HepG2 (cell line): ENCODE measurements at regions not wholly inside any gene's neighbourhood (a gene's known extent, or its start where the extent isn't known, plus 50 kb on each side); places are given as distances from the start of the nearest gene placed in this dataset.

Experiments used
- ATAC-seq: fragments of 200-7000 bp; cut with Tn5 transposase; 3 replicates; pipeline ENCODE4 v1.9.1; 2020; ENCODE audit warnings: mild to moderate bottlenecking, moderate library complexity
- BruUV-seq: library from RNA; stranded (reverse); fragments of 400-500 nt; replicated peaks from 2 replicates; lab custom pipeline; 2021; lab: Mats Ljungman, UMichigan
- CTCF ChIA-PET: fragments of 300-600 bp; formaldehyde crosslinking; extraction: SDS; loops from one replicate; lab custom pipeline; 2021; ENCODE audit warnings: low total read pairs, inconsistent platforms, low intra/inter-chr PET ratio; lab: Yijun Ruan, JAX
- POLR2A ChIA-PET: fragments of 350-600 bp; sonication (Branson Sonifier 250); formaldehyde crosslinking; loops from one replicate; lab custom pipeline; 2020; ENCODE audit warnings: antibody characterized with exemption, inconsistent platforms; lab: Yijun Ruan, JAX
- DNase-seq: peaks from one replicate; pipeline ENCODE4 v3.0.0-alpha.2; 2015; ENCODE audit warnings: low spot score
- FAIRE-seq: peaks from 3 replicates; lab custom pipeline; 2011; peaks lifted over from hg19 to GRCh38; lab: Jason Lieb, UNC
- H2AFZ ChIP-seq: one replicate; pipeline ENCODE4 v1.6.1; 2011; ENCODE audit warnings: low read length, inconsistent platforms
- H3K27ac ChIP-seq: fragments of 300-600 bp; 3 replicates; pipeline ENCODE4 v1.8.0; 2011; ENCODE audit warnings: mixed run types, mild to moderate bottlenecking, mixed read lengths, low read length, inconsistent platforms; ENCODE audit not compliant: insufficient read depth; ENCODE audit errors: extremely low read length
- H3K27me3 ChIP-seq, 2 experiments: fragments of 200-600 bp in 1 of 2; 2 replicates in 1 of 2; 3 replicates in 1 of 2; pipeline versions ENCODE4 v1.6.0 to v1.8.0; 2011; ENCODE audit warnings: low read length in 2 of 2, mild to moderate bottlenecking in 2 of 2, moderate library complexity in 2 of 2, inconsistent platforms in 1 of 2; ENCODE audit not compliant: insufficient read depth in 2 of 2, control insufficient read depth in 1 of 2
- H3K36me3 ChIP-seq, 2 experiments: fragments of 200-600 bp in 1 of 2; replicated peaks in 1 of 2; 2 replicates in 1 of 2; 3 replicates in 1 of 2; pipeline versions ENCODE4 v1.5.1 to v1.8.0; 2011; ENCODE audit warnings: low read length in 2 of 2, inconsistent platforms in 1 of 2; ENCODE audit not compliant: insufficient read depth in 2 of 2, control insufficient read depth in 1 of 2
- H3K4me1 ChIP-seq: 2 replicates; pipeline ENCODE4 v1.5.1; 2012; ENCODE audit warnings: low read length, inconsistent platforms; ENCODE audit not compliant: insufficient read depth
- H3K4me2 ChIP-seq: 2 replicates; pipeline ENCODE4 v1.6.0; 2011; ENCODE audit warnings: low read depth, low read length, inconsistent platforms
- H3K4me3 ChIP-seq, 3 experiments: fragments of 200-600 bp in 1 of 3; sonication (generic), shearing (Covaris generic) in 1 of 3; replicated peaks in 1 of 3; 2 replicates each; pipeline ENCODE4 v1.5.1; 2011 to 2016; ENCODE audit warnings: low read length in 3 of 3, inconsistent platforms in 2 of 3, low read depth in 2 of 3, mild to moderate bottlenecking in 2 of 3, control low read depth in 1 of 3, mixed read lengths in 1 of 3; ENCODE audit not compliant: insufficient read depth in 1 of 3
- H3K79me2 ChIP-seq: one replicate; pipeline ENCODE4 v1.6.1; 2011; ENCODE audit warnings: low read length, inconsistent platforms; ENCODE audit not compliant: insufficient read depth
- H3K9ac ChIP-seq: 2 replicates; pipeline ENCODE4 v1.6.0; 2011; ENCODE audit warnings: mild to moderate bottlenecking, low read depth, low read length, inconsistent platforms; ENCODE audit not compliant: insufficient read depth
- H3K9me3 ChIP-seq: 2 replicates; pipeline ENCODE4 v1.5.1; 2012; ENCODE audit warnings: mild to moderate bottlenecking, low read length
- H4K20me1 ChIP-seq: 2 replicates; pipeline ENCODE4 v1.6.0; 2011; ENCODE audit warnings: inconsistent platforms, mild to moderate bottlenecking, low read length, moderate library complexity; ENCODE audit not compliant: insufficient read depth
- CERS6 ChIP-seq: sonication (generic); formaldehyde crosslinking; IDR thresholded peaks from 2 replicates; pipeline ENCODE4 v1.5.0; 2020; ENCODE audit warnings: missing genetic modification reagents
- FOXK1 ChIP-seq: sonication (generic); formaldehyde crosslinking; IDR thresholded peaks from 2 replicates; pipeline ENCODE4 v1.4.0; 2020; ENCODE audit warnings: low read depth, missing genetic modification reagents, borderline replicate concordance
- KMT2A ChIP-seq: sonication (generic); formaldehyde crosslinking; IDR thresholded peaks from 2 replicates; pipeline ENCODE4 v1.4.0; 2020; ENCODE audit warnings: missing genetic modification reagents
- NR3C1 ChIP-seq: sonication (generic); formaldehyde crosslinking; IDR thresholded peaks from 2 replicates; pipeline ENCODE4 v1.4.0; 2020; ENCODE audit warnings: missing genetic modification reagents
- PITX1 ChIP-seq: sonication (generic); formaldehyde crosslinking; IDR thresholded peaks from 2 replicates; pipeline ENCODE4 v1.5.1; 2020; ENCODE audit warnings: mild to moderate bottlenecking, missing genetic modification reagents
- RBFOX2 ChIP-seq: fragments of 200-400 bp; formaldehyde crosslinking; IDR thresholded peaks from 2 replicates; pipeline ENCODE4 v1.6.1; 2017; ENCODE audit warnings: low read depth, mild to moderate bottlenecking, low read length
- SP1 ChIP-seq, 2 experiments: fragments of 450-650 bp in 1 of 2; sonication (generic) in 1 of 2; formaldehyde crosslinking in 1 of 2; IDR thresholded peaks; 2 replicates each; pipeline versions ENCODE4 v1.4.0 to v1.6.1; 2016 to 2020; ENCODE audit warnings: missing genetic modification reagents in 1 of 2
- YY1 ChIP-seq: IDR thresholded peaks from 2 replicates; pipeline ENCODE4 v1.6.1; 2011; ENCODE audit warnings: low read length, low read depth, moderate library complexity, mild to moderate bottlenecking; ENCODE audit not compliant: insufficient read depth, insufficient replicate concordance
- ZHX2 ChIP-seq, 2 experiments: sonication (generic) in 1 of 2; formaldehyde crosslinking in 1 of 2; IDR thresholded peaks; 2 replicates each; pipeline versions ENCODE4 v1.6.1 to v1.9.0; 2014 to 2022; ENCODE audit warnings: antibody characterized with exemption in 1 of 2, borderline replicate concordance in 1 of 2, inconsistent platforms in 1 of 2, low read depth in 1 of 2, missing genetic modification reagents in 1 of 2
- ZNF879 ChIP-seq: sonication (generic); formaldehyde crosslinking; IDR thresholded peaks from 2 replicates; pipeline ENCODE4 v1.8.1; 2023; ENCODE audit warnings: missing genetic modification reagents
- WGBS: methylation state at CpG from one replicate; pipeline ENCODE4 v1.1.6; 2017; ENCODE audit warnings: low lambda C conversion rate; 5-methylcytosine and 5-hydroxymethylcytosine counted together
- in situ Hi-C: cut with HindIII; loops from 2 replicates; pipeline ENCODE4 v1.10.0; 2017; ENCODE audit warnings: low pct_unique_long_range_greater_than_20kb; ENCODE audit not compliant: extremely low pct_ligation_motif_present
- intact Hi-C: fragments of 100-400 bp; cut with micrococcal nuclease; formaldehyde crosslinking; loops from one replicate; pipeline ENCODE4 v1.10.0; 2022; ENCODE audit not compliant: unreplicated experiment

GRCh38 chr4:54169176-54169575, 59.9 kb upstream of the PDGFRA start (continued):
- TF ChIP-seq ZHX2 (IDR thresholded peaks at IDR 0.05; ENCODE audit: low read depth) (no peak), ZHX2 (CRISPR knock-in tag; IDR thresholded peaks at IDR 0.05; ENCODE audit: borderline replicate concordance) (no peak), RBFOX2 (no peak), SP1 (IDR thresholded peaks at IDR 0.05) (no peak), SP1 (CRISPR knock-in tag; IDR thresholded peaks at IDR 0.05) (no peak), PITX1 (CRISPR knock-in tag) (no peak), ZNF879 (CRISPR knock-in tag) (no peak), FOXK1 (no peak), KMT2A (no peak), NR3C1 (CRISPR knock-in tag) (no peak)

GRCh38 chr4:54172156-54172555, 56.9 kb upstream of the PDGFRA start:
- intact Hi-C loops: no loop called here
- H3K4me1 ChIP-seq: no peaks in the 10 kb centered on the region
- H3K4me2 ChIP-seq: no peak overlapping the region
- H3K27me3 ChIP-seq: no peaks in the 10 kb centered on the region
- no peaks in the 10 kb centered on the region for H3K79me2 ChIP-seq
- TF ChIP-seq CERS6 (CRISPR knock-in tag) (no peak), YY1 (no peak)
- BruUV-seq: no TSS peak
- no peaks in the 10 kb centered on the region for H3K9me3 ChIP-seq
- DNase-seq (no peak), ATAC-seq (no peak), FAIRE-seq (no peak)
- CTCF ChIA-PET: no interaction called here
- no peak overlapping the region for H3K4me3 ChIP-seq
- H3K27ac ChIP-seq: no peak overlapping the region
- WGBS: 61% methylated on average over 4 of the region's 4 CpGs
- H2AFZ ChIP-seq: no peak overlapping the region
- no peak overlapping the region for H3K9ac ChIP-seq
- H3K36me3 ChIP-seq: no peaks in the 10 kb centered on the region
- POLR2A ChIA-PET: no interaction called here
- no peaks in the 10 kb centered on the region for H4K20me1 ChIP-seq
- in situ Hi-C loops: no loop called here
